Stimulated activated CD4-positive, alpha-beta T cell treated with anti-CD3 and anti-CD28 coated beads, Interleukin-1b, Interleukin-23, amount 100 ng/mL, for 4 hours (primary cell): ENCODE measurements at regions not wholly inside any gene's neighbourhood (a gene's known extent, or its start where the extent isn't known, plus 50 kb on each side); places are given as distances from the start of the nearest gene placed in this dataset.
"Not testable (repeated sequence)": the region's sequence is repeated elsewhere in the genome, so short reads cannot be mapped to it uniquely, and the experiment has no call there.

ENCODE experiments used
- DNase-seq, 2 donors: peaks; one replicate each; pipeline ENCODE4 v3.0.0-alpha.2; 2020; ENCODE audit warnings: low read depth in 2 of 2

DNA sequence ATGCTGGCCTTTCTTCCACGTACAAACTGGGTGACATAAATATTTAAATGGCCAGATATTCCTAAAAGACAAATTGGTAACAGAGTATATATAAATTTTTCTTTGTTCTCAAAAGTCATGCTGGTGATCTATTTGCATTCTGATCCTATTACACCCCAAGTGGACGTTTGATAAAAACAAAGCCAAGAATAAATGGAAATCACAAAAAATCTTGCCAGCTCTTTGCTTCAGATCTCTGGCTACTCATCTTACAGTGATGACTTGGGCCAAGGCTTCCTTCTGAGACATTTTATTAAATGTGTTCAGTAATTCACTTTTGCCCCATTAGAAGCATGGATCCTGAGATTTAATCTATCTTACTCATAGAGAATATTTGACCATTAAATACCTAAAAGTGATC lies 444.3 kb upstream of the PIK3R1 start:
- DNase-seq: no peak

DNA sequence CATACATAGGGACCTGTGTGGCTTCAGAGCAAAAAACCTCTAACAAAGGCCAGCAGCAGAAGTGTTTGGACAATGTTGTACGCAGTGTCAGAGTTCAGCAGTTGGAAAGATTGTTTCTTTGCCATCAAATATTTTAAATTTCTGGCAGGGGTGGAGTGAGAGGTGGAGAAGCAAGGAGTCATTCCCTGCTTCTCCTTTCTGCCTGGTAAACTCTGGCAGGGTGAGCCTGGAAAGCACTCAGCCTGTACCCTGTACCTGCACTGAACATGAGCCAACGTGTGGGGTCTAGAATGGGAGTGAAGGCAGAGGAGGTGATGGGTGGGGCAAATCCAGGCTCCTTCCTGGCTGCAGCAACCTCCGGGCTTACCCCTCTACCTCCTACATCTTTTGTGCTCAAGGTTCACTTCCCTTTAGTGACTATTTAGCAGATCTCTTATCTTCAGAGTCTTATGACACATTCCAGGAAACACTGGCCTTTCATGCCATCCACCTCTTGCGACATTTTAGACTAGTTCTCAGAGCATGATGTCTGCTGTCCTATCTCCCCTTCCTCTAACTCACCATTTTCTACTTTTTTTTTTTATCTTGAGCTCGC lies 445.0 kb upstream of the PIK3R1 start:
- no peak for DNase-seq

DNA sequence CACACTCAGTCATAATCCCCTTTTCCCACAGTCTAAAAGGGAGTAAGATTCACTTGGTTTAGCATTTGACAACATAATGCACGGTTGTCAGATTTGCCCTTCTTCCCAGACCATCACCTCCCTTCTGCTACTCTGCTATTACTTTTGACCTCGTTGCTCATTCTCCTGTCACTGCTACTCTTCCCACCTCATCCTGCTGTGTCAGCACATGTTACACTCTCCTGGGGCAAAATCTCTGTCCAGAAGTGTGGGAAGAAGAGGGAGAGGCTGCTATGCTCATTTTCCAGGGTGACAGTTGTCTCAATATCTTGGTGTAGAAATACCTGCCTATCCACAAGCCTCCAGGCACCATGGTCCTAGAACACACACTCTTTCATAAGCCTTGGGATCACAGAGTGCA lies 449.9 kb upstream of the PIK3R1 start:
- no peak for DNase-seq

DNA sequence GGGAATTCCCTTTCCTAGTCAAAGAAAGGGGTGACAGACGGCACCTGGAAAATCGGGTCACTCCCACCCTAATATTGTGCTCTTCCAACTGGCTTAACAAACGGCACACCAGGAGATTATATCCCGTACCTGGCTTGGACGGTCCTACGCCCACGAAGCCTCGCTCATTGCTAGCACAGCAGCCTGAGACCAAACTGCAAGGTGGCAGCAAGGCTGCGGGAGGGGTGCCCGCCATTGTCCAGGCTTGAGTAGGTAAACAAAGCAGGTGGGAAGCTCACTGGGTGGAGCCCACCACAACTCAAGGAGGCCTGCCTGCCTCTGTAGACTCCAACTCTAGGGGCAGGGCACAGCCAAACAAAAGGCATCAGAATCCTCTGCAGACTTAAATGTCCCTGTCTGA lies 457.8 kb upstream of the PIK3R1 start:
- DNase-seq: not testable (repeated sequence)

DNA sequence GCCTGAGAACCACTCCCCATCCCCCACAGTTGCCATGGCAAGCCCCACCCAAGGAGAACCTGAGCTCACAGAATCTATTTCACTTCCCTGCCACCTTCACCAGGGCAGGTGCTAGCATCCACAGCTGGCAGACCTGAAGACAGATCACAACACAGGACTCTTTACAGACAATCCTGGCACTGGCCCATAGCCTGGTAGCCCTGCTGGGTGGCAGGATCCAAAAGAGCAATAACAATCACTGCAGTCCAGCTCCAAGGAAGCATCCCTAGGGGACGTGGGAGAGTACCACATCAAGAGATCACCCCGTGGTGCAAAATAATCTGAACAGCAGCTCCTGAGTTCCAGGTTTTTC lies 463.2 kb upstream of the PIK3R1 start:
- no peak for DNase-seq

DNA sequence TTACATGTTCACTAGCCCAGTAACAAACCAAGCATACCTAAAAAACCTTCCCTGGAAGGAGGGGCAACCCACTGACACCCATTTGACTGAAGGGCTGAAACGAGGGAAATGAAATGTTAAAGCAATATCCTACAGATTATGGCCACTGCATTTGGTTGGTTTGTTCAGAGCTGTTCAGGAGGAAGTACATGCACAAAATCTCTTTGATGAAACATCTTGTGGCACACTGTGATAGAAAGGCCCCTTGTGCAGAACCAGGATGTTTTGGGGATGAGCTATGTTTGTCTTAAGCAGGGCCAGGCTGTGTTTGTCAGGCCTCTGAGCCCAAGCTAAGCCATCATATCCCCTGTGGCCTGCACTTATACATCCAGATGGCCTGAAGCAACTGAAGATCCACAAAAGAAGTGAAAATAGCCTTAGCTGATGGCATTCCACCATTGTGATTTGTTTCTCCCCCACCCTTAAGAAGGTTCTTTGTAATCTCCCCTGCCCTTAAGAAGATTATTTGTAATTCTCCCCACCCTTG lies 467.3 kb upstream of the PIK3R1 start:
- no peak for DNase-seq

DNA sequence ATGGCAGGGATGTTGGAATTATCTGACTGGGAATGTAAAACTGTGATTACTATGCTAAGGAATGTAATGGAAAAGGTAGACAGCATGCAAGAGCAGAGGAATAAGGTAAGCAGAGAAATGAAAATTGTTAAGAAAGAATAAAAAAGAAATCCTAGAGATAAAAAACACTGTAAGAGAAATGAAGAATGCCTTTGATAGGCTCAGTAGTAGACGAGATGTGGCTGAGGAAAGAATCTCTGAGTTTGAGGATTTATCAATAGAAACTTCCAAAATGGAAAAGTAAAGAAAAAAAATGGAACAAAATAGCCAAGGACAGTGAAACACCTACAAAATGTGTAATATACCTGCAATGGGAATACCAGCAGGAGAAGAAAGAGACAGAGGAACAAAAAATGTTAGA lies 468.5 kb upstream of the PIK3R1 start:
- no peak for DNase-seq

DNA sequence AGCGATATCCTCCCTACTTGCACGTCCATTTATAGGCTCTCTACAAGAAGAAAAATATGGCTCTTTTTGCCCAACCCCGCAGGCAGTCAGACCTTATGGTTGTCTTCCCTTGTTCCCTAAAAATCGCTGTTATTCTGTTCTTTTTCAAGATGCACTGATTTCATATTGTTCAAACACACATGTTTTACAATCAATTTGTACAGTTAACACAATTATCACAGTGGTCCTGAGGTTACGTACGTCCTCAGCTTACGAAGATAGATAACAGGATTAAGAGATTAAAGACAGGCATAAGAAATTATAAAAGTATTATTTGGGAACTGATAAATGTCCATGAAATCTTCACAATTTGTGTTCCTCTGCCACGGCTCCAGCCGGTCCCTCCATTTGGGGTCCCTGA lies 468.9 kb upstream of the PIK3R1 start:
- not testable (repeated sequence) for DNase-seq

DNA sequence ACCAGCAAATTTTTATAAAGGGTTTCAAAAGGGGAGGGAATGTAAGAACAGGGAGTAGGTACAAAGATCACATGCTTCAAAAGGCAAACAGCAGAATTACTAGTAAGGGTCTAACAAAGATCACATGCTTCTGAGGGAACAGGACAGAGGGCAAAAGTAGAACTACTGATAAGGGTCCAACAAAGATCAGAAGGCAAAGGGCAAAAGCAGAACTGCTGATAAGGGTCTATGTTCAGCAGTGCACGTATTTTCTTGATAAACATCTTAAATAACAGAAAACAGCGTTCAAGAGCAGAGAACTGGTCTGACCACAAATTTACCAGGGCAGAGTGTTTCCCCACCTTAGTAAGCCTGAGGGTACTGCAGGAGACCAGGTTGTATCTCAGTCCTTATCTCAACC lies 469.5 kb upstream of the PIK3R1 start:
- no peak for DNase-seq

DNA sequence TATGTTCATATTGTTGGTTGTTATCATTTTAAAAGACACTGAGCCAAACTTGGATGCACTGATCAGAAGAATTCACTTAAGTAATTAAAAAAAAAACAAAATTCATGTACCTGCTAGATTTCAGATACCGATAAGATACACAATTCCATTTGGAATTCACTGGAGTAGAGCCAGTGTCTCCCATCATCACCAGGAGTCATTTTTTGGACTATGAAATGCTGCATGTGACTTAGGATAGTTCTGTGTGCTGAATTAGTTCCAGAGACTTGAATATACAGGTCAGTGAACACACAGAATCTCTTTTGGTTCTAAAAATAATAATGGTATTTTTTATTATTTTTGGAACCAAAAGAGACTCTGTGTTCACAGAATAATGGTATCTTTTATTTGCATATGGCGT lies 482.6 kb upstream of the PIK3R1 start:
- DNase-seq: no peak

DNA sequence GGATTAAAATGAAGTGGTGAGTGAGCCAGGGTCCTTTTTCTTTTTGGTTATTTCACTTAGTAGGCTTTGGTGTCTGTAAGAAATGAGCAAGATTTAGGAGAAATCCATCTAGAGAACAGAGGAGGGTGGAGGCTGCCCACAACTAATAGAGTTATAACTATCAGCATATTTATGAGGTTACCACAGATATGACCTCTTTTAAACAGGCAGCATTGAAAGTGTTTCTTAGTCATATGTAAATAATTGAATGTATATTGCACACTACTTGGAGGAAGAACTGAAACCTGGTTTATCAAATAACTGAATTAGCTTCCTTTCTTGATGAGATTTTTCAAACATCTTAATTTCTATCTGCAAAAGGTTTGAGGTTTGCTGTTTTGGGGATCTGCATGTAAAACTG lies 483.1 kb upstream of the PIK3R1 start:
- DNase-seq: no peak

DNA sequence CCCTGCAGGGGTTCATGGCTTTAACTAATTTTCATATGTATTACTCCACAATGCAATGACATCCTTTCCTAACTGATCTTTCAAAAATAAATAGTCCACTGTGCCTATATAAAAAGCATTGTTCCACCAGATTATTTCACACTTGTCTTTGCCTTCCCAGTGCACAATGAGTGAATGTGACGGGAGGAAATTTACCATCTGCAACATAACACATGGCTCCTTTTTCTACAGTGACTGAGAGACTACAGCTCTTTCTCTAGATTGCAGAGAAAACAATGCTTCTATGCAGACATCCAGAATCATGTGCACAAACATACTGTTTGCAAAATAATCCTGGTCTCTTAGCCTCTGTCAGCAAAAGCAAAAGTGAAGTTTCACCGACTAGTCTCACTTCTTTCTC lies 483.7 kb upstream of the PIK3R1 start:
- DNase-seq: no peak

DNA sequence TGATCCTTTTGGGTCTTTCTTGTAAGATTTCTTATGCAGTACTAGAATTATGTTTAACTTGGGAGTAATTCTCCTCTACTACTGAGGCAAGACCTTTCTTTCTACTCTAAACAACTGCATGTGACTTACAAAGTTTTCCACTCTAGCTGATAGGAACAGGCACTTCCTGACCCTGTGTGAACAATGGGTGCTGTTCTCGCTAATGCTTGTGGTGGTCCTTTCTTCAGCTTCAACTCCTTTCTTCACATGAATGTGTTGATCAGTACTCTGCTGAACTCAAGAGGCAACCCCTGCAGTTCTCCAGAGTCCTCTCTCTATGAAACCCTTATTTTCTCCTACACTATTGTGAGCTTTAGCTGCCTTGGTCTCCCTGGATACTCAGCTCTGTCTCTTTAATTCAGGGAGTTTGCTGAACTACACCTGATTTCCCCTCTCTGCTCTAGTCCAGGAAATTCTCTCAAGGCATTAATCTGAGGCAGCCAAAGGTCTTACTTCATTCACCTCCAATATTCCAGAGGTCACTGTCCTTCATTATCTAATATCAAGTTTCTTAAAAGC lies 484.6 kb upstream of the PIK3R1 start:
- no peak for DNase-seq

DNA sequence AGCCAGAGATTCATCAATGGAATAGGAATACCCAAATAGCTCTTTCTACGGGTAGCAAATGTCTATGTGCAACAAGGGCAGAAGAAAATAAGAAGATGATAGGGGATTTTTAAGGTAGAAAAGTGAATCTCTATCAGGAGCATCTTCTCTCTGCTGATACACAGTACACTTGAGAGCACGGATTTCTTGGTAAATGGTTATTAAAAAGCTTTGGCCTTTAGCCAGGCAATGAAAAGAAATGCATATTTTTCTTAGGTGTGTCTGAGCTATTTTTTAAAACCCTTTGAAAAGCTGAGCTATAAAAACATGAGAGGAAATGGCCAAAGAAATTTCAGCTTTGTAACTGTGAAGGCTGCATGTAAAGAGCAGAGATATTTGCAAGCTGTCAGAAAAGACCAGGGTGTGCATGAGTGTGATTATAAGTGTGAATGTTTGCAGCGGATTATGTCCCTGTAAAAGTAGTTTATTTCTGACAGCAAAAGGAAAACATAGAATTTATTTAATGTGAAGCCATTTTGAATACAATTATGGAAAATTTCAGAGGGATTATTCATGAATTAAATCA lies 487.1 kb upstream of the PIK3R1 start:
- no peak for DNase-seq

DNA sequence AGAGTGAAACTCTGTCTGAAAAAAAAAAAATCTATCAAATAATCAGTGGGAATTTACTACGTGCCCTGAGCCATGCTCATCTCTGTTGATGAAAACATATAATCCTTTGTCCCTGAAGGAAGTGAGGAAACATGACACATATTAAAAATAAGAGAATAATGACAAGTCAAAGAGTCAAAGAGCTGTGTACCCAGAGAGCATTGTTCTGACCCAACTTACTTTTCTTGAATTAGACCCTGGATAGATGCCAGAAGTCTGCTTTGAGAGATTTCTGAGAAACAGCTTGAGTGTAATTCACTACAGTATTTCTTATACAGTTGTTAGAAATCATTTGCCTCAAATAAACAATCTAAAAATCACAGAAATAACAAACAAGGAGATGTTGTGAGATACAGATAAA lies 490.0 kb upstream of the PIK3R1 start:
- no peak for DNase-seq

DNA sequence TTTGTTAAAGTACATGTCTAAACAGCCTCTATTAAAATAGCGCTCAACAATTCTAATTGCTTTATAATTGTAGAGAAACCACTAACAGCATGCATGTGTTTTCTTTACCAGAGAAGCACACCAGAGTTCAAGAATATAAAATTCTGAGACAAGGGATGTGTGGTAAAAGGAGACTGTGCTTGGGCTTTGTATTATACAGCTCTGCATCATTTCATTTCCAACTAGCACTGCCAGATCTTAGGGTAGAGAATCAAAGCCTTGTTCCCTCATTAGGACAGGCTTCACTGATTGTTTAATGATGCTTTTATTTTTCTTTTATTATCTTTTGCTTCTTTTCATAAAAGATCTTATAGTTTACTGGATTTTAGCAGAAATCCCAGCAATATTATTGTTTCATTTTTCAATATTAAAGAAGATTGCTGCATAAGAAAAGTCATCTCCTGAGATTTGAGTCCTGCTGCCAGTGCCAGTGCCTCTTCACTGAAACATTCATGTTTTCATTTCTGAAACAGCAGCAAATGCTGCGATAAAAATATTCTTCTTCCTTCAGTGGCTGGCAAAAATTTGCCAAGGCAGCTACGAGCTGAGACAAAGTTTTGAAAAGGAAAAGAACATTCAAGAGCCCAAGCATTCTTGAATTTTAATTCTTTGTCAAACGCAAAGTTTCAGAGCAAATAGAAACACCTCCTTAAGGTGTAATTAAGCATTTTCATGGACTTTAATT lies 491.0 kb upstream of the PIK3R1 start:
- DNase-seq: no peak

DNA sequence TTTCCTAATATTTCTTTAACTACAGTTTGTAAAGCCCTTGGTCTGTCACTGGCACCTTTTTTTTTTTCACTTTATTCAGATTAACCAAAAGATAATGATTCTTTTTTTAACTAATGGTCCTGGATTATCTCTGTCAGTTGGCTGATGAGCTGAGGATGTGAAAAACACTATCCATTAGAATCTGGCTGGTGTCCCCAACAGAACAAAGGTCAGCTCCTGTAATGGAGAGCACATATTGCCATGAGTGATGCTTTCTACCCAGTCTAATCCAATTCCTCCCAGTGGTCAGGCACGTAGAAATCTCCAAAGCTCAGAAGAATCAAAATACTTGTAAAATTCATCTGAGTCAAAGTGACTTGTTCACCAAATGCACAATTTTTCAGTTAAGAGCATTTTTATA lies 491.7 kb upstream of the PIK3R1 start:
- DNase-seq: no peak

DNA sequence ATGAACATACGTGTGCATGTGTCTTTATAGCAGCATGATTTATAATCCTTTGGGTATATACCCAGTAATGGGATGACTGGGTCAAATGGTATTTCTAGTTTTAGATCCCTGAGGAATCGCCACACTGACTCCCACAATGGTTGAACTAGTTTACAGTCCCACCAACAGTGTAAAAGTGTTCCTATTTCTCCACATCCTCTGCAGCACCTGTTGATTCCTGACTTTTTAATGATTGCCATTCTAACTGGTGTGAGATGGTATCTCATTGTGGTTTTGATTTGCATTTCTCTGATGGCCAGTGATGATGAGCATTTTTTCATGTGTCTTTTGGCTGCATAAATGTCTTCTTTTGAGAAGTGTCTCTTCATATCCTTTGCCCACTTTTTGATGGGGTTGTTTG lies 493.0 kb upstream of the PIK3R1 start:
- DNase-seq: not testable (repeated sequence)

DNA sequence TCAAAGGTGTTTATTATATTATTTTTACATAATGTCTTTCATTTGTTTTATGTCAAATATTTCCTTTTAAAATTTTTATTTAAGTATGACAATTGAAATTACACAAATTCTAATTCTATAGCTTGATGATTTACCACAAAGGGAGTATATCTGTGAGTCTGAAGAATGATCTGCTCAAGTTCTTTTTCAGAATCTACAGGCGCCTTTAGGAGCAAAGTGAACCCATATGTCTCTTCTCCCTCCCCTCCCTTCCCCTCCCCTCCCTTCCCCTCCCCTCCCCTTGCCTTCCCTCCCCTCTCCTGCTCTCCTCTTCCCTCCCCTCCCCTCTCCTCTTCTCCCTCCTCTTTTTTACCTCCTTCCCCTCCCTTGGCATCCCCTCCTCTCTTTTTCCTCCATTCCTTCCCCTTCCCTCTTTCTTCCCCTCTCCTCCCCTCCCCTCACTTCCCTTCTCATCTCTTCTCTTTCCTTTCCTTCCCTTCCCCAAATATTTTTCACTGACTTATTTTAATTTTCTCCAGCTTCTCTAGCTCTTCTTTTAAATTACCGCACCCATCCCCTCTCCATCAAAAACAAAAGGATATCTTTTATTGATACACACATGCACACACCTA lies 495.3 kb upstream of the PIK3R1 start:
- DNase-seq: no peak

DNA sequence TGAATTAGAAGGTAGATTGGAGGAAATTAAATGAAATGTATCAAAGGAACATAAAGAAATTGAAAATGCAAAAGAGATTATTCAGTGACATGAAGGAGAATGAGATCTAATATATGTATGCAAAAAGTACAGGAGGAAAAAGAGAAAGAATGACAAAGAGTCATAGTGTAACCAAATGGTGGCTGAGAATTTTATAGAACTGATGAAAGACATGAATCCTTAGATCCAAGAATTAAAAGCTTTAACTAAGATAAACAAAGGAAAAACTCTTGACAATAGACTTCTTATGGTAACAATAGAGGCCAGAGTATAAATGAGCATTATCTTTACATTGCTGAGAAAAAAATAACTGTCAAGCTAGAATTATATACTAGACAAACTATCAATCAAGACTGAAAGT lies 505.4 kb upstream of the CD180 start:
- DNase-seq: no peak

DNA sequence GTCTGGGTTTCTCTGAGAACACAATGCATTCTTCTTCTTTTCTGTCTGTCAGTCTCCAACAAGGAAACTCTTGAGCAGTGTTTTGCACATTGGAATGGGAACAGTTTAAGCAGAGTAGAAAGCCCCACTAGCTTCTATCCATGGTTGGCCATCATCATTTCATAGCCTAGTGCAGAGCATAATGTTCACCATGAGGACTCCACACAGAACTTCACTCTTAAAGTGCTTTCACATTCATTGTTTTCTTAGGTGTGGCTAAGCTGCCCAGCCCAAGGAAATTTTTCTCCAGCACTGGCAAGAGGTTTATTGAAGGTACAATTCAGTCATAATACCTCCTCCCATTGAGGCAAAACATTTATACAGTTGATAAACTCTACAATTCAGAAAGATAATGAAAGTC lies 503.0 kb upstream of the CD180 start:
- DNase-seq: no peak

DNA sequence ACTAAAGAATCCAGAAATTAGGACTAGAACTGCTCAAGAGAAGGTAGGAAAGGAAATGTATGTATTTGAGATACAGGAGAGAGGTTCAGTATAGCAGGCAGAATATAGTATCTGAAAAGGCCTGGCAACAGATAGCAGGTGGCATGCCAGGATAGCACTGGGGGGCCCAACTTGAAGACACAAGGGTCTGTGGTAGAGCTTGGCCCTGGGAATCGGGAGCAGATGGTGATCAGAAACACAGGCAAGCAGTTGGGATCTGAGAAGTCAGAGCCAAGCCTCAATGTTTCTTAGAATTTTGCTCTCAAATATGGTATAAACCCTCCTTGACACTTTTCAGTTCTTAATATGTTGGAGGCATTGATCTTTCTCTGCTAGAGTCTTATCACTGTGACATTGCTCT lies 499.8 kb upstream of the CD180 start:
- DNase-seq: no peak

DNA sequence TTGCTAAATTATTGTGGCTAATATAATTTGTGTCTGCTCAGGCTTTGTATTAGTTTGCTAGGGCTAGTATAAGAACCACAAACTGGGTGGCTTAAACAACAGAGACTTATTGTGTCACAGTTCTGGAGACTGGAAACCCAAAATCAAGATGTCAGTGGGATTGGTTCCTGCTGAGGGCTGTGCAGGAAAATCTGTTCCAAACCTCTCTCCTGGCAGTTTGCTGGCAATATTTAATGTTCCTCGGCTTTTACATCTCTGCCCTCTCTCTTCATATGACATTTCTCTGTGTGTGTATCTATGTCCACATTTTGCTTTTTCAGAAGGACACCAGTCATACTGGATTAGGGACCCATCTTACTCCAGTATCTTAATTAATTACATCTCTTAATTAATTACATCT lies 498.8 kb upstream of the CD180 start:
- no peak for DNase-seq
